OCI-LY1 (cell line): ENCODE measurements at regions not wholly inside any gene's neighbourhood (a gene's known extent, or its start where the extent isn't known, plus 50 kb on each side); places are given as distances from the start of the nearest gene placed in this dataset.

Experiments
- CTCF ChIP-seq: fragments of 200-600 bp; sonication (generic), shearing (Covaris generic); IDR thresholded peaks from 2 replicates; pipeline ENCODE4 v1.5.1; 2017; ENCODE audit warnings: mild to moderate bottlenecking, antibody characterized with exemption, low read length, moderate library complexity, mixed read lengths
- EZH2 ChIP-seq: fragments of 200-600 bp; sonication (generic), shearing (Covaris generic); IDR thresholded peaks from 2 replicates; pipeline ENCODE4 v1.8.0; 2017; ENCODE audit warnings: borderline replicate concordance, mixed run types, mild to moderate bottlenecking, antibody characterized with exemption, low read length, moderate library complexity, mixed read lengths

GRCh38 chr3:107989661-107990060 is 101.2 kb downstream of the CD47 start:
- TF ChIP-seq CTCF (no peak), EZH2 (no peak)
